GM21576 (cell line): ENCODE measurements at regions not wholly inside any gene's neighbourhood (a gene's known extent, or its start where the extent isn't known, plus 50 kb on each side); places are given as distances from the start of the nearest gene placed in this dataset.
"Not testable (repeated sequence)": the region's sequence is repeated elsewhere in the genome, so short reads cannot be mapped to it uniquely, and the experiment has no call there.

ENCODE experiments used
- ATAC-seq: cut with Tn5 transposase; IDR thresholded peaks from one replicate; pipeline ENCODE4 v1.9.1; 2021; ENCODE audit warnings: mild to moderate bottlenecking, moderate library complexity; ENCODE audit not compliant: unreplicated experiment

- no peak for ATAC-seq
These were observed 201.7 kb upstream of the PRDM1 start for GRCh38 chr6:105884426-105884825.

- no peak for ATAC-seq
These were observed 202.1 kb upstream of the PRDM1 start for GRCh38 chr6:105884011-105884410.

- no peak for ATAC-seq
These were observed 203.3 kb upstream of the PRDM1 start for GRCh38 chr6:105882828-105883227.

- no peak for ATAC-seq
These were observed 203.9 kb upstream of the PRDM1 start for GRCh38 chr6:105882121-105882803.

- no peak for ATAC-seq
These were observed 204.5 kb upstream of the PRDM1 start for GRCh38 chr6:105881608-105882007.

GRCh38 chr6:105880030-105880492 lies 206.1 kb upstream of the PRDM1 start:
- ATAC-seq = no peak

GRCh38 chr6:105879146-105879545 lies 207.0 kb upstream of the PRDM1 start:
- ATAC-seq = no peak

- ATAC-seq = no peak
These were observed 210.0 kb upstream of the PRDM1 start for GRCh38 chr6:105875974-105876640.

- no peak for ATAC-seq
These were observed 211.1 kb upstream of the PRDM1 start for GRCh38 chr6:105874835-105875626.

GRCh38 chr6:105873799-105874198 lies 212.3 kb upstream of the PRDM1 start:
- no peak for ATAC-seq

GRCh38 chr6:105873211-105873704 lies 212.9 kb upstream of the PRDM1 start:
- ATAC-seq = no peak

GRCh38 chr6:105872249-105872648 lies 213.9 kb upstream of the PRDM1 start:
- ATAC-seq = no peak

- no peak for ATAC-seq
These were observed 214.6 kb upstream of the PRDM1 start for GRCh38 chr6:105871542-105871941.

- ATAC-seq = no peak
These were observed 216.2 kb upstream of the PRDM1 start for GRCh38 chr6:105869835-105870440.

GRCh38 chr6:105868823-105869460 lies 217.2 kb upstream of the PRDM1 start:
- ATAC-seq = no peak

- ATAC-seq = no peak
These were observed 218.3 kb upstream of the PRDM1 start for GRCh38 chr6:105867821-105868220.

- no peak for ATAC-seq
These were observed 218.9 kb upstream of the PRDM1 start for GRCh38 chr6:105867277-105867676.

- ATAC-seq = peak; percentile 73
These were observed 223.1 kb upstream of the PRDM1 start for GRCh38 chr6:105862936-105863607.

GRCh38 chr6:105860927-105861326 lies 225.2 kb upstream of the PRDM1 start:
- ATAC-seq = not testable (repeated sequence)

GRCh38 chr6:105859457-105859856 lies 226.7 kb upstream of the PRDM1 start:
- no peak for ATAC-seq
